ENCODE measurements at regions not wholly inside any gene's neighbourhood (a gene's known extent, or its start where the extent isn't known, plus 50 kb on each side); places are given as distances from the start of the nearest gene placed in this dataset.

DNA sequence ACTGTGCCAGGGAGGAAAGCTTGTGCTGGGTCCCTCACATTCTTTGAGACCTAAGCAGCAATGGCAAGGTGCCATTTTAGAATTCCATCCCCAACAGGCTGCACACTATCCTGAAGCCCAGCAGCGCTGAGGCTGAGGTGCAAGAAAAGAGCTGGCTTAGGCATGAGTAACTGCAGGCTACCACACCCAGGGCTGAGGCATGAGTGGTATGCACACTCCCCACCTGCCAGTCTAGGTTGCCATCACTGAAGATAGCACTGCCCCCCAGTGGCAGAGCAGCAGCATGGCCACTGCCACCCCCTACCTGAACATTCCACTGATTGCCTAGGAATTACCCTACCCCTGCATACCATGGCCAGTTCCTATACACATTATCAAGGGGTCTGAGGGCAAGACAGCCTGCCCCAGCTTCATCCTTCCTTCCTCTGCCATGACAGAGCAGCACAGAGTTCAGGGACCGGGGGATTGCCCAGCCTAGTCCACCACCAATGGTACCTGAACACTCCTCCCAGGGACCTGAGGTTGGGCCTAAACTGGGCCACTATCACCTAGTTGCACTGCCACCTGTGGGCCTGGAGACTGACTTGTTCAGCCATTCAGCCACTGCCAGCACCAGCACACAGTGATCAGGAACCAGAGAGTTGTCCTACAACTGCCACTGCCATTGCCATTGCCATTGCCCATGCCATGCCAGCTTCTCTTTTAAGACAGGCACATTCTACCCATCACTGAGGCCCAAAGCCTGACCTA, 129.8 kb downstream of the SATB1 start:
- DNase-seq (ENCODE audit: low spot score), result no peak

DNA sequence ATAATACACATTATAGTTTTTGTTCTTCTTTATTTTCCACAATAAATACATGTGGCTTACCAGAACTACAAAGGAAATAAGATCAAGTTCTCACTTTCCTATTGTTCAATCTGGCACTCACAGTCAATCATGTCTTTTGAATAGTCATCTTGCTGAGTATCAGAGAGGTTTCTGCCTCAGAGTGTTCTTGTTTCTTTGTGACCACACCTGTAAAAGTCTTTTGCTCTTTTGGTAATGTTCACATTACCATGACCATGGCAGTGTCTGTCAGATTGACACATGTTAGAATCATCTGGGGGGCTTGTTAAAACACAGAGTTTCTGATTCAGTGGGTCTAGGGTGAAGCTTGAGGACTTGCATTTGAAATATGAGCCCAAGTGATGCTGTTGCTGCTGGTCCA, 135.0 kb downstream of the SATB1 start:
- no peak for DNase-seq (ENCODE audit: low spot score)

DNA sequence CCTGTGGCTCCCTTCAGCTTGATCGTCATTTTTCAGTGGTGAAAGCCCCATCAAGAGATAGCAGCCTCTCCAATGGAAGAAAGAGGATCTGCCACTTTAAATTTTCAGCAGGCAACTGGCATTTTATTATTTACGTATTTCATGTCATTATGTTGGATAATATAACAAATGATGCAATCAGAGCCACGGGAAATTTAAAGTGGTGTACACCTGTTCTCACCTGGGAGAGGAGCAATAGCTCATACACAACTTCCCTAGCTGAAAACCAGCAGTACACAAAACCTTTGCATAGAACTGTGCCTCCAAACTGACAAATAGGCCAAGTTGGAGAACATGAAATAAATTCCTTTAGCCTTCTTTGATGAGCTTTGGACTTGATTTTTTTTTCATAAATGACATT, 136.9 kb downstream of the SATB1 start:
- DNase-seq (ENCODE audit: low spot score), result no peak

DNA sequence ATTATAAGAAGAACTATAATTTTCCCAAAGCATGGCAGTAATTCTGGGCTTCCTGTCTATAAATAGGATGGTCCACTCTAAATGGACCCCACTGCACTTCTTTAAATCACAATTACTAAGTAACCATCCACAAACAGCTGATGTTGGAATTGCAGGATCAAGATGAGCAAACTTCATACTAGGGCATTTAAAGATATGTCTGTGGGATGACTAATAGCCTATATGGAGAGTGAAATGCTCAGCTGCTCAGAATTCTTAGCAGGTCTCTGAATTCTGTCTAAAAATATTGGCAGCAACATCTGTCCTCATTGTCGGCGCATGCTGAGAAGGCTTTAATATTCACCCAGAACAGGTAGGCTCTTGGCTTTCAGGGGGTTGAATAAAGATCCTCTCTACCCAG, 140.4 kb downstream of the SATB1 start:
- DNase-seq (ENCODE audit: low spot score), result no peak

DNA sequence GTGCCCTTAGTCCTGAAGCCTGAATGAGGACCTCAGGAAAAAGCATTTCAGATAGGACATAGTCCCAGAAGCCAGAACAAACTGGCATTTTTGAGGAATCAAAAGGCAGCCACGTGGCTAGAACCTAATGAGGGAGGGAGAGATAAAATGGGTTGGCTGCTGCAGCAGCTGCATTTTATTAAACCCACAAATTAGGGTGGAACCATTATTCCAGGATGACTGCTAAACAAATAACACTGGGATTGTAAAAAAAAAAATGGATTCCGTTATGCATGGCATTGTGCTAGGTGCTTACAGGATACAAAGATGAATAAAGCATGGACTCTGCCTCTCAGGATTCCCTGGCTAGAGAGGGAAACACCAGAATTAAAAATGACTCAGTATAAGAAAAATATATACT, 141.5 kb downstream of the SATB1 start:
- DNase-seq (ENCODE audit: low spot score), result no peak

DNA sequence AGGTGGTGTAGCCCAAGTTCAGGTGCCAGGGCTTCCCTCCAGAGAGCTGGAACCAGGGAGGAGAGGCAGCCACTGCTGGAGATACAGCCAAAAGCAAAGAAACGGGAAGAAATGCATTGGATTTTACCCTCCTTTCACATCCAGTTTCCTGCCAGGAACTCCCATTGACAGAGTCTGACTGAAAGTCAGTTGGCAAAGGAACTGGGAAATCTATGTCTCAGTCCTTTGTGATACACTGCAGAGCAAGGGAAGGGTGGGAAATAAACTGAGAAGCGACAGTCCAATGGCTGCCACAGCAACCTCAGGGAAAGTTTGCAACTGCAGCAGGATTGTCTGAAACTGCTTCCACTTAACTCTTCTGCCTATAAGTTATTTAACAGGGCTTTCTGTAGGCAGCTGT, 142.6 kb downstream of the SATB1 start:
- no peak for DNase-seq (ENCODE audit: low spot score)

- no peak for DNase-seq (ENCODE audit: low spot score)
These were observed 145.9 kb downstream of the SATB1 start for GRCh38 chr3:18279226-18279737.

GRCh38 chr3:18264853-18265252, 160.3 kb downstream of the SATB1 start:
- no peak for DNase-seq (ENCODE audit: low spot score)

DNA sequence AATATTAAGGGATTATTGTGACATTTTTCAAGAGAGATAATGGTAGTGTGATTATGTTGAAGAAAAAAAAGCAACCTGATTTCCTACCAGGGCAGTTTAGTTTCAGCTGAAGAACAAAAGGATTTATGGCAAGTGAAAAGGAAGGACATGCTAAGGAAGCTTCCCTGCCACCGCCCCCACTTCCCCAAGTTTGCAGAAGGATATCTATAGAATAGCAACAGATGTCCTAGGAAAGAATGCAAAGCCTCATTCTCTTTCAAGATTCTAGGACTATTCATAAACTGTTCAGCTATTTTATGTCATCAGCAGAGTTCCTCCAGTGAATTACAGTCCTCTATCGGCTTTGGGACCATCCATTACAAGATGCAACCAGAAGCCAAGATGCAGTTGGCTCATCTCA, 160.8 kb downstream of the SATB1 start:
- no peak for DNase-seq (ENCODE audit: low spot score)

DNA sequence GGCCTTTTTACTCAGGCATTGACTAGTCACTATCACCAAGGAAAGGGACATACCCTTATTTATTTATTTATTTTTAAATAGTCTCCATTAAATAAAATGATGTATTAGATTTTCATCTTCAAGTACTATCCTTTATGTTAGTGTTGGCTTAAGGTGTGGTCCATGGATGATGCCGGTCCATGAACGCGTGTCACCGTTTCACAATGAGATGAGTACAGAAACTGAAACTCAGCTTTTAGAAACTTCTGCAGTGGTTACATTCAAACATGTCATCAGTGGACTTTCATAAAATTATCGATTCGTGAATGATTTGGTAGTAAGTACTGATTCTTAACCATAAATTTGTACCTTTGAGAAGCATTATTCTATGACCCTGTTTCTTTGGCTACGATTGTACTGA, 166.6 kb downstream of the SATB1 start:
- DNase-seq (ENCODE audit: low spot score), result no peak

DNA sequence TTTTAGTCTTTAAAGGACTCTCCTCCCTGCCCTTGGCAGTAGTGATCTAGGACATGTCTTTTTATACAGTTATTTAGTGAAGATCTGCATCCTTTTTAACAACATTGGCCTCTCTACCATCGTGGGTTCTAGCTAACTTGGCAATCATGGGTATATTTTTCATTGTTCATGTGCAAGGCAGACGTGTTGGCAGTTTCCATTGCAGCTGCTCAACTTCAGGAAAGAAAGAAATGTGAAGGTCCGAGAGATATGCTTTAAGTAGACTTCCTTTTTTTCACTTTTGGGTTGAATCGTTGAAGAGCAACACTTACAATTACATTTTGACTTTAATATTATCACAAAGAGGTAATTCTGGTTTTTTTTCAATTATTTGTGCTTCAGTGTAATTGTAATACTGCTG, 172.6 kb downstream of the SATB1 start:
- DNase-seq (ENCODE audit: low spot score), result no peak

DNA sequence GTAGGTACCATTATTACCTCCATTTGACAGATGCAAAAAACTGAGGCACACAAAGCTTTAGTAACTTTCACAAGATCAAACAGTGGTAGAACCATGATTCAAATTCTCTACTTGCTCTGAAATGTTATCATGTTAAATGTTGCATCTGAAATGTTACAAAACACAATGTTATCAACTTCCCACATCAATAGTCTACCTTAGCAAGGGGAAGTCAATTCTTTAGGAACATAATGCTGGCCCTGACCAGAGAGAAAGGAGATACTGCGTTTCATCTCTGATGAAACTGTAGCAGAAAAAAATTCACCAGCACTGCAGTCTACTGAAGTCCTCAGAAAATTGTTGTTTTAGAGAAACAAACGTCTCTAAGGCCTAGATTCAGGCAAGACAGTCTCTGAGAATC, 174.1 kb downstream of the SATB1 start:
- no peak for DNase-seq (ENCODE audit: low spot score)

GRCh38 chr3:18249126-18249525, 176.0 kb downstream of the SATB1 start:
- DNase-seq (ENCODE audit: low spot score), result no peak

DNA sequence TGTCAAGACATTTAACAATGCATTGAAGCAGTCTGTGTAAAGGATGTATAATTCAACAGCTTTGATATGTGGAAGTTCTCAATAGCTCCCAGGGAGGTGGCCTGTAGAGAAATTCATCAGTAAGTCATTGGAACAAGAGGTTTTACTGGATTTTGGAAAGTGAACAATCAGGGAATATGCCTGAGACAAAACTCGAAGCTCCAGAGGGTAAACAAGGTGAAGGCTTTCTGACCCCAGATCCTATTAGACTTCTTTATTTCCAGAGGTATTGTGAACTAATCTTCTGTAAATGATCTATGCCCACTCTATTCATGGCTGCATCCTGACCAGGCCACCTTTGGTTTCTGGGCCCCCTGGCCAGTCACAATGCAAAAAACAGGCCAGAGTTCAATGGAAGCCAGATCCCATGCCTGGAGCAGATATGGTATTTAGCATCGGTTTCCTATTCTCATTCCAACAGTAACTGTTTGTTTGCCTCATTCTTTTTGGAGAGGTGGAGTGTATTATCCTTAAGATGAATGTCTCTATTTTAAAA, 177.3 kb downstream of the SATB1 start:
- no peak for DNase-seq (ENCODE audit: low spot score)

DNA sequence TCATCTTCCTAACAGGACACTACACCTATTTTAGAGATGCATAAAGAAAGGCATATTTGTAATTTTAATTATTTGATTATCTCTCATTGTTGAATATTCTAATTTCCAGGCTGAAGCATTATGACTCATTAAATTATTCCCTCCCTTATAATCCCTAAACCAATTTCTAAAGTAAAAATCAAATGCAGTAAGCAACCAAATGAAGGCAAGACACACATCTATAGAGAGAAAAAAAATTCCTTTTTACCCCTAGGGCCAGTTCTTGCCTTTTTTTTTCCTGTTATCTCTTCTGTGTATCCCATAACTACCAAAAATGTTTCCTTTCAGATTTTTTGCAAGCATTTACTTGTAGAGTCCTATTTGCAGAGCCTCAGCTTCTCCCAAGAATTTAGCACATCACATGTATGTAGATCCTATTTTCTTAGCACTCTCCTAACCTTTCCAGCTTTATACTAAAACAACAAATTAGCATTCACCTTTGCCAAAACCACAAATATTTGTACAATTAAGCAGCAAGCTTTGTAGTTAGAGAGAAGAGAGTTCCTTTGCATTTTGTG, 177.9 kb downstream of the SATB1 start:
- no peak for DNase-seq (ENCODE audit: low spot score)

DNA sequence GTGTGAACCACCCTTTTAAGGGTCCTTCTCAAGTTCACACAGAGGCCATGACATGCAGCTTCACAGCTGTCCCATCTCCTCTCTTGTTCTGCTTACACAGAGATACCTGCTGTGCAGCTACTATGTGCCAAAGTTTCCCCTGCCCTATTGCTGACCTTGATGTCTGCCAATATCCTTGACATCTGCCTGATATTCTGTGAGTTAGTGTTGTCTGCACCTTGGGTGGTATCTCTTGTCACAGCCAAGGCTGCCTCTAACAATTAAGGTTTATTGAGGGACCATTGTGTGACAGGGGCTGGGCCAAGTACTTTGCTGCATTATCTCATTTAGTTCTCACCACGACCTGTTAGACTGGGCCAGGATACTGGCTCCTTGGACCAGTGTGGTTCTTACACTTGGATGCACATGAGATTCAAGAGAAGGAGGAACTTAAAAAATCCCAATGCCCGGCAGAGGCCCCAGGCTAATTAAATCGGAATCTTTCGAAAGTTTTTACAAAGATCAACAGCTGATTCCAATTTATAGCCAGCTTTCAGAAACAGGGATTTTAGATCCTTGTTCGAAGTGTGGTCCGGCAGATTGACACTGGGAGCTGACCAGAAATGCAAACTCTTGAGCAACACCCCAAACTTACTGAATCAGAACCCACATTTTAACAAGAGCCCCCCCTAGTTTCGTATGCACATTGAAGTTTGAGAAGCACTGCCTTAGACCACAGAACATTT, 178.6 kb downstream of the SATB1 start:
- DNase-seq (ENCODE audit: low spot score), result no peak

GRCh38 chr3:18245721-18246120, 179.4 kb downstream of the SATB1 start:
- DNase-seq (ENCODE audit: low spot score), result no peak

DNA sequence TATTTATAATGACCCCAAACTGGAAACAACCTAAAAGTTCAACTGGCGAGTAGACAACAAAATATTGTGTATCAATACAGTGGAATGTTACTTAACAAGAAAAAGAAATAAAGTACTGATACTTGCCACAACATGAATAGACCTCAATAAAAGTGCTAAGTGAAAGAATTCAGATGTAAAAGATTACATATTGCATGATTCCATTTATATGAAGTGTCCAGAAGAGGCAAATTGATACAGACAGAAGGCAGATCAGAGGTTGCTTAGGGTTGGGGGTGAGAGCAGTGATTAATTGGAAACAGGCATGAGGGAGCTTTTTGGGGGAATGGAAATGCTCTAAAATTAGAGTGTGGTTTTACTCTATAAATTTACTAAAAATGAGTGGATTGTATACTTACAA, 183.3 kb downstream of the SATB1 start:
- no peak for DNase-seq (ENCODE audit: low spot score)

GRCh38 chr3:18239674-18240073, 185.5 kb downstream of the SATB1 start:
- DNase-seq (ENCODE audit: low spot score), result no peak

GRCh38 chr3:18238746-18239331, 186.3 kb downstream of the SATB1 start:
- DNase-seq (ENCODE audit: low spot score), result no peak

DNA sequence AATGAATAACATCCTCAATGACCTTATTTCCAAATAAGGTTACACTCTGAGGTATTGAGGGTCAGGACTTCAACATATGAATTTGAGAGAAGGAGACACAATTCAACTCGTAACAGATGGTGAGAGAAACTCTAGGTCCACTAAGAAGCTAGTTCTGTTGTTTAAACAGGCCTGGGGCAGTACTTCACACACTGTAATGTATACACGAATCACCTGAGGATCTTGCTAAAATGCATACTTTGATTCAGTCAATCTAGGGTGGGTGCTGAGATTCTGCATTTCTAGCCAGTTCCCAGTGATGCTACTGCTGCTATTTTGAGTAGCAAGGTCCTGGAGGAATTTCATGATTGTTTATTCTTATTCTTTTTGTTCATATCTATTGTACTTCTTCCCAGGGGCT, 186.8 kb downstream of the SATB1 start:
- DNase-seq (ENCODE audit: low spot score), result no peak

GRCh38 chr3:18237251-18238005, 187.7 kb downstream of the SATB1 start:
- no peak for DNase-seq (ENCODE audit: low spot score)

Measured in CD4-positive, alpha-beta T cell treated with Interleukin-15 for 4 hours (primary cell).